ENCODE measurements at regions not wholly inside any gene's neighbourhood (a gene's known extent, or its start where the extent isn't known, plus 50 kb on each side); places are given as distances from the start of the nearest gene placed in this dataset.
"Not testable (repeated sequence)": the region's sequence is repeated elsewhere in the genome, so short reads cannot be mapped to it uniquely, and the experiment has no call there.

DNA sequence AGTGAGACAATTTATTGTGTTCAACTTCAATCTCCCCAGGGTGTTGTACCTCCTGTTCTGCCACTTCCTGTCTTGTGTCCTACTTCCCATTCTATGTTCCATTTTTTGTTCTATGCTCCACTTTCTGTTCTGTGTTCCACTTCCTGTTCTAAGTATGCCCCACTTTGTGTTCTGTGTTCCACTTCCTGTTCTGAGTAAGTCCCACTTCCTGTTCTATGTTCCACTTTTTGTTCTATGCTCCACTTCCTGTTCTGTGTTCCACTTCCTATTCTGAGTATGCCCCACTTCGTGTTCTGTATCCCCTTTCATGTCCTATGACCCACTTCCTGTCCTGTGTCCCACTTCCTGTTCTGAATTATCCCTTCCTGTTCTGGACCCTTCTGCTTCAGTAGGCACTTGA, 732.7 kb downstream of the TBC1D22A start:
- TF ChIP-seq ZNF70 (CRISPR knock-in tag; IDR thresholded peaks at IDR 0.05) = no peak
- TF ChIP-seq ISL1 (CRISPR knock-in tag; IDR thresholded peaks at IDR 0.05) = no peak
- TF ChIP-seq ZNF565 (CRISPR knock-in tag; conservative IDR thresholded peaks at IDR 0.05; ENCODE audit: low read depth) = no peak
- no peak for TF ChIP-seq ZNF8 (CRISPR knock-in tag; IDR thresholded peaks at IDR 0.05)
- no peak for TF ChIP-seq OSR1 (CRISPR knock-in tag; IDR thresholded peaks at IDR 0.05)
- TF ChIP-seq PATZ1 (CRISPR knock-in tag; IDR thresholded peaks at IDR 0.05; ENCODE audit: borderline replicate concordance) = no peak
- no peak for TF ChIP-seq RARB (CRISPR knock-in tag; IDR thresholded peaks at IDR 0.05)
- no peak for ATAC-seq

GRCh38 chr22:47488131-47488530, 725.7 kb downstream of the TBC1D22A start:
- ATAC-seq = not testable (repeated sequence)

GRCh38 chr22:47486569-47487312, 724.3 kb downstream of the TBC1D22A start:
- TF ChIP-seq POU6F1 (CRISPR knock-in tag; IDR thresholded peaks at IDR 0.05; ENCODE audit: borderline replicate concordance, low read depth) = no peak
- TF ChIP-seq TOX (CRISPR knock-in tag; IDR thresholded peaks at IDR 0.05; ENCODE audit: borderline replicate concordance) = no peak
- TF ChIP-seq, protein P1, sequence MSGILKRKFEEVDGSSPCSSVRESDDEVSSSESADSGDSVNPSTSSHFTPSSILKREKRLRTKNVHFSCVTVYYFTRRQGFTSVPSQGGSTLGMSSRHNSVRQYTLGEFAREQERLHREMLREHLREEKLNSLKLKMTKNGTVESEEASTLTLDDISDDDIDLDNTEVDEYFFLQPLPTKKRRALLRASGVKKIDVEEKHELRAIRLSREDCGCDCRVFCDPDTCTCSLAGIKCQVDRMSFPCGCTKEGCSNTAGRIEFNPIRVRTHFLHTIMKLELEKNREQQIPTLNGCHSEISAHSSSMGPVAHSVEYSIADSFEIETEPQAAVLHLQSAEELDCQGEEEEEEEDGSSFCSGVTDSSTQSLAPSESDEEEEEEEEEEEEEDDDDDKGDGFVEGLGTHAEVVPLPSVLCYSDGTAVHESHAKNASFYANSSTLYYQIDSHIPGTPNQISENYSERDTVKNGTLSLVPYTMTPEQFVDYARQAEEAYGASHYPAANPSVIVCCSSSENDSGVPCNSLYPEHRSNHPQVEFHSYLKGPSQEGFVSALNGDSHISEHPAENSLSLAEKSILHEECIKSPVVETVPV (CRISPR knock-in tag; IDR thresholded peaks at IDR 0.05) = no peak
- no peak for TF ChIP-seq CSDC2 (CRISPR knock-in tag; IDR thresholded peaks at IDR 0.05)
- no peak for TF ChIP-seq TCF4 (CRISPR knock-in tag; IDR thresholded peaks at IDR 0.05; ENCODE audit: borderline replicate concordance)
- no peak for TF ChIP-seq ISL1 (CRISPR knock-in tag; IDR thresholded peaks at IDR 0.05)
- no peak for TF ChIP-seq ZFP3 (CRISPR knock-in tag; IDR thresholded peaks at IDR 0.05)
- TF ChIP-seq ZNF8 (CRISPR knock-in tag; IDR thresholded peaks at IDR 0.05) = no peak
- TF ChIP-seq ESRRG (CRISPR knock-in tag; IDR thresholded peaks at IDR 0.05) = no peak
- no peak for TF ChIP-seq GLIS3 (CRISPR knock-in tag; IDR thresholded peaks at IDR 0.05)
- no peak for TF ChIP-seq RARB (CRISPR knock-in tag; IDR thresholded peaks at IDR 0.05)
- no peak for TF ChIP-seq ZFP30 (CRISPR knock-in tag; IDR thresholded peaks at IDR 0.05)
- no peak for TF ChIP-seq ZNF565 (CRISPR knock-in tag; conservative IDR thresholded peaks at IDR 0.05; ENCODE audit: low read depth)
- TF ChIP-seq, protein P2, sequence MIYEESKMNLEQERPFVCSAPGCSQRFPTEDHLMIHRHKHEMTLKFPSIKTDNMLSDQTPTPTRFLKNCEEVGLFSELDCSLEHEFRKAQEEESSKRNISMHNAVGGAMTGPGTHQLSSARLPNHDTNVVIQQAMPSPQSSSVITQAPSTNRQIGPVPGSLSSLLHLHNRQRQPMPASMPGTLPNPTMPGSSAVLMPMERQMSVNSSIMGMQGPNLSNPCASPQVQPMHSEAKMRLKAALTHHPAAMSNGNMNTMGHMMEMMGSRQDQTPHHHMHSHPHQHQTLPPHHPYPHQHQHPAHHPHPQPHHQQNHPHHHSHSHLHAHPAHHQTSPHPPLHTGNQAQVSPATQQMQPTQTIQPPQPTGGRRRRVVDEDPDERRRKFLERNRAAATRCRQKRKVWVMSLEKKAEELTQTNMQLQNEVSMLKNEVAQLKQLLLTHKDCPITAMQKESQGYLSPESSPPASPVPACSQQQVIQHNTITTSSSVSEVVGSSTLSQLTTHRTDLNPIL (CRISPR knock-in tag; IDR thresholded peaks at IDR 0.05; ENCODE audit: low read depth) = no peak
- no peak for ATAC-seq

DNA sequence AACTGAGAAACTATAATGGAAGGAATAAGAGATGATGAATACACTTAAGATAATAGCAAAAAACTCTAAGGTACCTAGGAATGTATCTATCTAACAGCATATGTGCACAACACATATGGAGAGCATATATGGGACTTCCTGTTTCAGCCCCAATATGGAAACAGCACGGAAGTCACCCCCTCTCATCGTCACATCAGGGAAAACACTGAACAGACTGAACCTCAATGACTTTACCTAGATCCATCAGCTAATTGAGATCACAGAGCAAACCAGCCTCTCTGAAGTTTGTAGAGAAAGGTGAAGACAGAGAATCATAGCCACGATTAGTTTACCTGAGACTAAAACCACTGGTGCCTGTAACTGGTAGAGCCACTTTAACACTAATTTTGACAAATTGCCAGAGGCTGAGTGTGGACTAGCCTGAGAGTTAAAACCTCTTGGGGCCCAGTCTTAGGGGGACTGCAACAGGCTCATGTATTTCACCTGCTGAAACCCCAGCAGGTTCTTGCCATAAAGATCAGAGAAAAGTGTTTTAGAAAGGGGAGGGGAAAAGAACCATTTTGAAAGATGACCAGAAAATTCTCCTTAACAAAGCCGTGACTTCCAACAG, 722.6 kb downstream of the TBC1D22A start:
- no peak for ATAC-seq
- no peak for TF ChIP-seq OSR1 (CRISPR knock-in tag; IDR thresholded peaks at IDR 0.05)
- no peak for TF ChIP-seq PPARA (CRISPR knock-in tag; IDR thresholded peaks at IDR 0.05; ENCODE audit: borderline replicate concordance)
- TF ChIP-seq ZNF565 (CRISPR knock-in tag; conservative IDR thresholded peaks at IDR 0.05; ENCODE audit: low read depth) = no peak
- TF ChIP-seq ZC3H10 (CRISPR knock-in tag; IDR thresholded peaks at IDR 0.05) = no peak
- TF ChIP-seq, protein P1 (CRISPR knock-in tag; IDR thresholded peaks at IDR 0.05) = no peak
- no peak for TF ChIP-seq BACH2 (CRISPR knock-in tag; IDR thresholded peaks at IDR 0.05; ENCODE audit: borderline replicate concordance)
- no peak for TF ChIP-seq POU6F1 (CRISPR knock-in tag; IDR thresholded peaks at IDR 0.05; ENCODE audit: borderline replicate concordance, low read depth)
- no peak for TF ChIP-seq ESRRG (CRISPR knock-in tag; IDR thresholded peaks at IDR 0.05)
- TF ChIP-seq TOX (CRISPR knock-in tag; IDR thresholded peaks at IDR 0.05; ENCODE audit: borderline replicate concordance) = no peak
- no peak for TF ChIP-seq ZNF70 (CRISPR knock-in tag; IDR thresholded peaks at IDR 0.05)
- TF ChIP-seq GLIS3 (CRISPR knock-in tag; IDR thresholded peaks at IDR 0.05) = no peak
- TF ChIP-seq PATZ1 (CRISPR knock-in tag; IDR thresholded peaks at IDR 0.05; ENCODE audit: borderline replicate concordance) = no peak

Measured in SK-N-SH treated with all-trans-retinoic acid at 6 μM for 48 hours (cell line).